Vagina (tissue), 2 donors: ENCODE measurements at regions not wholly inside any gene's neighbourhood (a gene's known extent, or its start where the extent isn't known, plus 50 kb on each side); places are given as distances from the start of the nearest gene placed in this dataset.

Experiments
- POLR2A ChIP-seq, 2 donors: fragments of 450-650 bp; IDR thresholded peaks; one replicate each; pipeline ENCODE4 v1.6.1; 2017; ENCODE audit warnings: antibody characterized with exemption in 2 of 2, mild to moderate bottlenecking in 2 of 2, moderate library complexity in 2 of 2
- TF ChIP-seq, protein P1 (sequence below), 3 experiments: fragments of 450-650 bp in 2 of 3; fragments of 200-600 bp in 1 of 3; sonication (generic) in 1 of 3; IDR thresholded peaks; one replicate each; pipeline ENCODE4 v1.5.1; 2017 to 2019; ENCODE audit warnings: antibody characterized with exemption in 3 of 3, mild to moderate bottlenecking in 2 of 3, moderate library complexity in 2 of 3

- no peak for TF ChIP-seq POLR2A (IDR thresholded peaks at IDR 0.05)
- TF ChIP-seq, protein P1, sequence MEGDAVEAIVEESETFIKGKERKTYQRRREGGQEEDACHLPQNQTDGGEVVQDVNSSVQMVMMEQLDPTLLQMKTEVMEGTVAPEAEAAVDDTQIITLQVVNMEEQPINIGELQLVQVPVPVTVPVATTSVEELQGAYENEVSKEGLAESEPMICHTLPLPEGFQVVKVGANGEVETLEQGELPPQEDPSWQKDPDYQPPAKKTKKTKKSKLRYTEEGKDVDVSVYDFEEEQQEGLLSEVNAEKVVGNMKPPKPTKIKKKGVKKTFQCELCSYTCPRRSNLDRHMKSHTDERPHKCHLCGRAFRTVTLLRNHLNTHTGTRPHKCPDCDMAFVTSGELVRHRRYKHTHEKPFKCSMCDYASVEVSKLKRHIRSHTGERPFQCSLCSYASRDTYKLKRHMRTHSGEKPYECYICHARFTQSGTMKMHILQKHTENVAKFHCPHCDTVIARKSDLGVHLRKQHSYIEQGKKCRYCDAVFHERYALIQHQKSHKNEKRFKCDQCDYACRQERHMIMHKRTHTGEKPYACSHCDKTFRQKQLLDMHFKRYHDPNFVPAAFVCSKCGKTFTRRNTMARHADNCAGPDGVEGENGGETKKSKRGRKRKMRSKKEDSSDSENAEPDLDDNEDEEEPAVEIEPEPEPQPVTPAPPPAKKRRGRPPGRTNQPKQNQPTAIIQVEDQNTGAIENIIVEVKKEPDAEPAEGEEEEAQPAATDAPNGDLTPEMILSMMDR (IDR thresholded peaks at IDR 0.05) = no peak
These were observed 291.1 kb downstream of the USP25 start for GRCh38 chr21:16020878-16021277.
